PC-9 (cell line): ENCODE measurements at regions not wholly inside any gene's neighbourhood (a gene's known extent, or its start where the extent isn't known, plus 50 kb on each side); places are given as distances from the start of the nearest gene placed in this dataset.

Experiments used
- BruUV-seq: library from RNA; stranded (reverse); fragments of 400-500 nt; replicated peaks from 2 replicates; lab custom pipeline; 2021; lab: Mats Ljungman, UMichigan
- CTCF ChIA-PET: fragments of 300-600 bp; sonication (Branson Sonifier 250); formaldehyde crosslinking; loops from one replicate; lab custom pipeline; 2022; ENCODE audit warnings: antibody characterized with exemption; lab: Charles Lee
- POLR2A ChIA-PET: fragments of 300-600 bp; sonication (Branson Sonifier 250); formaldehyde crosslinking; loops from one replicate; lab custom pipeline; 2022; ENCODE audit warnings: antibody characterized with exemption; ENCODE audit not compliant: unreplicated experiment; lab: Charles Lee
- DNase-seq, 2 experiments: peaks; one replicate each; pipeline versions ENCODE4 v3.0.0 to v3.0.0-alpha.2; 2015 to 2022; ENCODE audit warnings: mixed read lengths in 1 of 2
- H2AFZ ChIP-seq: fragments of 200-600 bp; sonication (generic); 2 replicates; pipeline ENCODE4 v1.8.1; 2017; ENCODE audit warnings: antibody characterized with exemption
- H3F3A ChIP-seq: fragments of 200-600 bp; sonication (generic); 2 replicates; pipeline ENCODE4 v1.8.1; 2017; ENCODE audit warnings: antibody characterized with exemption, mild to moderate bottlenecking, low read depth; ENCODE audit not compliant: insufficient read depth
- H3K27ac ChIP-seq: fragments of 200-600 bp; sonication (generic); 2 replicates; pipeline ENCODE4 v1.6.1; 2016; ENCODE audit warnings: mixed run types
- H3K27me3 ChIP-seq: fragments of 200-600 bp; sonication (generic); 2 replicates; pipeline ENCODE4 v1.6.1; 2016; ENCODE audit warnings: low read depth, mixed run types; ENCODE audit not compliant: insufficient read depth
- H3K36me3 ChIP-seq: fragments of 200-600 bp; sonication (generic); 2 replicates; pipeline ENCODE4 v1.6.1; 2016; ENCODE audit warnings: low read depth, mixed run types
- H3K4me1 ChIP-seq: fragments of 200-600 bp; sonication (generic); replicated peaks from 2 replicates; pipeline ENCODE4 v1.6.1; 2016; ENCODE audit warnings: mixed run types; ENCODE audit not compliant: insufficient read depth
- H3K4me2 ChIP-seq: fragments of 200-600 bp; sonication (generic); 2 replicates; pipeline ENCODE4 v1.6.1; 2017; ENCODE audit warnings: mixed run types
- H3K4me3 ChIP-seq: fragments of 200-600 bp; sonication (generic); 2 replicates; pipeline ENCODE4 v1.6.1; 2016; ENCODE audit warnings: mixed run types
- H3K79me2 ChIP-seq: fragments of 200-600 bp; sonication (generic); 2 replicates; pipeline ENCODE4 v1.6.1; 2017; ENCODE audit warnings: low read depth, mixed run types
- H3K9me2 ChIP-seq: fragments of 200-600 bp; sonication (generic); 2 replicates; pipeline ENCODE4 v1.8.1; 2017; ENCODE audit warnings: mild to moderate bottlenecking; ENCODE audit not compliant: insufficient read depth
- H3K9me3 ChIP-seq: fragments of 200-600 bp; sonication (generic); 2 replicates; pipeline ENCODE4 v1.8.1; 2016; ENCODE audit warnings: low read depth; ENCODE audit not compliant: insufficient read depth
- H4K20me1 ChIP-seq: fragments of 200-600 bp; sonication (generic); 2 replicates; pipeline ENCODE4 v1.8.1; 2017; ENCODE audit not compliant: insufficient read depth
- CTCF ChIP-seq: fragments of 200-600 bp; sonication (generic); conservative IDR thresholded peaks from 2 replicates; pipeline ENCODE4 v1.6.1; 2017; ENCODE audit warnings: mixed run types, antibody characterized with exemption, mild to moderate bottlenecking, moderate library complexity
- EZH2 ChIP-seq: fragments of 200-600 bp; sonication (generic); IDR thresholded peaks from 2 replicates; pipeline ENCODE4 v1.8.0; 2017; ENCODE audit warnings: antibody characterized with exemption, low read depth
- intact Hi-C: fragments of 100-400 bp; cut with micrococcal nuclease; formaldehyde crosslinking; loops from one replicate; pipeline ENCODE4 v1.10.0; 2022; ENCODE audit not compliant: unreplicated experiment

- no TSS peak for BruUV-seq
Observed at GRCh38 chr14:62126879-62127478, 364.8 kb downstream of the SNAPC1 start.

GRCh38 chr14:62130441-62130840 lies 368.2 kb downstream of the SNAPC1 start:
- H3K4me1 ChIP-seq, result no peaks in the 10 kb centered on the region
- intact Hi-C loops, result no loop called here
- DNase-seq, result no peak
- H3F3A ChIP-seq, result no peaks in the 10 kb centered on the region
- H3K79me2 ChIP-seq, result no peaks in the 10 kb centered on the region
- no peak overlapping the region for H3K4me3 ChIP-seq
- BruUV-seq, result no TSS peak
- no peak overlapping the region for H3K4me2 ChIP-seq
- ChIA-PET POLR2A (no interaction called here), CTCF (no interaction called here)
- H3K27ac ChIP-seq, result no peak overlapping the region
- no peak for TF ChIP-seq CTCF
- TF ChIP-seq EZH2, result no peak
- H3K9me2 ChIP-seq, result peaks cover 3% of the 10 kb centered on the region
- no peak overlapping the region for H2AFZ ChIP-seq
- H3K9me3 ChIP-seq, result no peaks in the 10 kb centered on the region; the same call in 1 of the 2 replicates
- H4K20me1 ChIP-seq, result no peaks in the 10 kb centered on the region
- H3K36me3 ChIP-seq, result no peaks in the 10 kb centered on the region
- no peaks in the 10 kb centered on the region for H3K27me3 ChIP-seq

More at GRCh38 chr14:62126879-62127478, 364.8 kb downstream of the SNAPC1 start:
- Histone ChIP-seq H3K27me3 (no peaks in the 10 kb centered on the region), H3F3A (no peaks in the 10 kb centered on the region), H3K4me3 (no peak overlapping the region), H3K79me2 (no peaks in the 10 kb centered on the region), H3K27ac (no peak overlapping the region), H2AFZ (peak overlapping the region; percentile 50; the same call in 1 of the 2 replicates), H3K9me3 (no peaks in the 10 kb centered on the region), H3K9me2 (peaks cover 3% of the 10 kb centered on the region; the same call in 1 of the 2 replicates), H3K36me3 (no peaks in the 10 kb centered on the region), H3K4me1 (no peaks in the 10 kb centered on the region), H3K4me2 (peak overlapping the region; percentile 46), H4K20me1 (no peaks in the 10 kb centered on the region)
- ChIA-PET CTCF (interaction anchor here (0.5 to 1.7 kb wide), 9 partner anchors 232 to 1149 kb away, joined by 3 to 15 read pairs (median 5); no protein-coding TSS in a partner anchor), POLR2A (interaction anchor here (0.6 kb wide), 1 partner anchor 335 kb away, joined by 4 read pairs; no protein-coding TSS in a partner anchor)
- DNase-seq, result peak in 1 of 2 experiments; percentile 61
- peak; percentile 96 for TF ChIP-seq CTCF
- no peak for TF ChIP-seq EZH2
- intact Hi-C loops, result loop anchor here (1.0 to 10.0 kb wide), 6 partner anchors 202 to 1500 kb away; no protein-coding TSS in a partner anchor

- Histone ChIP-seq H3K79me2 (no peaks in the 10 kb centered on the region), H3K4me3 (no peak overlapping the region), H3K9me3 (no peaks in the 10 kb centered on the region; the same call in 1 of the 2 replicates), H3K36me3 (no peaks in the 10 kb centered on the region), H3K27ac (no peak overlapping the region), H3K4me1 (no peaks in the 10 kb centered on the region), H2AFZ (no peak overlapping the region), H3K9me2 (no peaks in the 10 kb centered on the region; the same call in none of the 2 replicates), H3K4me2 (no peak overlapping the region), H3K27me3 (no peaks in the 10 kb centered on the region), H3F3A (no peaks in the 10 kb centered on the region), H4K20me1 (no peaks in the 10 kb centered on the region)
- POLR2A ChIA-PET, result no interaction called here
- intact Hi-C loops, result no loop called here
- CTCF ChIA-PET, result no interaction called here
- DNase-seq, result no peak
- no peak for TF ChIP-seq EZH2
- TF ChIP-seq CTCF, result no peak
- no TSS peak for BruUV-seq
Observed at GRCh38 chr14:62133776-62134550, 371.7 kb downstream of the SNAPC1 start.
